ENCODE measurements at regions not wholly inside any gene's neighbourhood (a gene's known extent, or its start where the extent isn't known, plus 50 kb on each side); places are given as distances from the start of the nearest gene placed in this dataset.
"Not testable (repeated sequence)": the region's sequence is repeated elsewhere in the genome, so short reads cannot be mapped to it uniquely, and the experiment has no call there.

DNA sequence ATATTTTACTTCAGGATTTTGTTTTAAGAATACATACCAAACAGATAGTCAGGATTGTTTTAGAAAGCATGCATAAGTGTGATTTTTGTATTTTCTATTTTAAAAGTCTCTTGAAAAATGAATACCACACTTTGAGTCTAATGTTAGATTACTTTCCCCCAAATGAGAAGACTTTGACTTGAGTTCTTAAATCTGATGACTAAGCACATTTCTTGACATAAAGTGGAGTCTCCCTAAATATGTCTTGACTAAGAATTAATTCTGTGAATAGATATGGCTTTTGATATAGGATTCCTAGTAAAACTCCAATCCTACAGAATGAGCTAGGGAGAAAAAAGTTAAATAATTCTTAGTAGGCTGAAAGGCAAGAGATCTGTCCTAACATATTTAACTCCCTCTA lies 624.2 kb upstream of the SPRY2 start:
- no peak for DNase-seq

DNA sequence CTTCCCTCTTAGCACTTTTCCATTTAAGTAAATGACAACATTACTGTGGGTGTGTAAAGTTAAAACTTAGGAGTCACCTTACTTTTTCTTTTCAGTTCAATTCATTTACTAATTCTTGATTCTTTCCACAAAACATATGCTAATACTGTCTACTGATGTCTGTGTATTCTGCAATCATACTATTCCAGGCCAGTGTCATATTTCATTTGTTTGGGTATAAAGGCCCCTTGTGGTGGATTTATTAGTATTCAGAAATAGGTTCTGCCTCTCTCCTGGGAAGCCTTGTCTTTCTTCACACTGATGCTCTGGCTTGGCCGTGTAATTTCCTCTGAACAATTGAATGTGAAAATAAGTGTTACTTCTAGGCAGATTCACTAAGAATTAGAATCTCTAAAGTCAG lies 621.9 kb upstream of the SPRY2 start:
- no peak for DNase-seq

DNA sequence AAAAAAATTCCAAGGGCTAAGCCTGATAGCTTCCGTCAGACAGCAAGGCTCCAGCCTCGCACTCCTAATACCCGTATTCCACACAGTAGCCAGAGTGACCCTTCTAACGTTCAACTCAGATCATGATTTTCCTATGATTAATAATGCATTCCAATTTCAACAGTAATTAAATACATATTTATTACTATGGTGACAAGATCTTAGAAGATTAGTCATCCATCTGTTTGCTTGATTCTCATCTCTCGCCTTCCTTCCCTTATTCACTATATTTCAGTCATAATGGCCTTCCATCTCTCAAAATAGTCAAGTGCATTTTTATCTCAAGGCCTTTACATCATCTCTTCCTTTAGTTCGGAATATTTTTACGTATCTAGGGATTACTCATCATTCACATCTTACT lies 621.2 kb upstream of the SPRY2 start:
- DNase-seq = no peak

DNA sequence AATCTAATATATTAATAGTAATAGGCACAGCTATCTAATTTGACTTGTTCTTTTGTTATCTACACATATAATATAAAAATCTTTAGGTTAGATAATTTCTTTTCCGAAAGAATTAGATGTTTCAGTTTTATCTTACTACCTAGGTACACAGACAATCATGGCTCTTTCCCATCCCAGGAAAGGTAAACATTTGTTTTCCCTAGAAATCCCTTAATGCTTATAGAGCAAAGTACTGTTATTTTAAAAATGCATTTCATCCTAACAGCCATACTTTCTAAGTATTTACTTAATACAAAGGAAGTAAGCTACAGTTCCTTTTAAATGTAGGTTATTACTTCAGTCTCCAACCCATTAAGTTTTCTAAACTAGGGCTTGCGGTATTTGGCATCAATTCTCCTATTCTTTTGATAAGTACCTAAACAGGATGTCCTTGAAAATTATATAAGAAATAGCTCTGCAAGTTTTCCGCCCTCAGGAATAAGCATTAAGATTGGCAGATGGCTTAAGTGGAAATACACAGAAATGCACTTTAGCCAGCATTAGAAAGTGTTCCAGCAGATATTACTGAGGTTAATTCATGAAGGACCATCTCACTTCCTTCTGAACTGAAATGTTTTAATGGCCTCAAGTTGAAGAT lies 616.2 kb upstream of the SPRY2 start:
- DNase-seq = no peak

GRCh38 chr13:80955501-80955900 lies 614.6 kb upstream of the SPRY2 start:
- no peak for DNase-seq

DNA sequence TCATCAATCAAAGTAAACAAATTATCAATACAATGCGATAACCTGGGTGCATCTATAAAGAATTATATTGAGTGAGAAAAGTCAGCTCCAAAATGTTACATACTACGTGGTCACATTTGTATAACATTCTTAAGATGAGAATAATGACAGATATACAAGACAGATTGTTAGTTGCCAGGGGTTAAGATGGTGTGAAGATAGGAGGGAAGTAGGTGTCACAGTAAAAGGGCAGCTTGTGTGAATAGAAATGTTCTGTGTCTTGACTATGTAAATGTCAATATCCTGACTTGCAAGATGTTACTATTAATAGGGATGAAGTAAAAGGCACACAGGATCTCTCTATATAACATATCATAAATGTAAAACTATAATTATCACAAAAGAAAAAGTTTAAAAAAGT lies 611.2 kb upstream of the SPRY2 start:
- DNase-seq = no peak

DNA sequence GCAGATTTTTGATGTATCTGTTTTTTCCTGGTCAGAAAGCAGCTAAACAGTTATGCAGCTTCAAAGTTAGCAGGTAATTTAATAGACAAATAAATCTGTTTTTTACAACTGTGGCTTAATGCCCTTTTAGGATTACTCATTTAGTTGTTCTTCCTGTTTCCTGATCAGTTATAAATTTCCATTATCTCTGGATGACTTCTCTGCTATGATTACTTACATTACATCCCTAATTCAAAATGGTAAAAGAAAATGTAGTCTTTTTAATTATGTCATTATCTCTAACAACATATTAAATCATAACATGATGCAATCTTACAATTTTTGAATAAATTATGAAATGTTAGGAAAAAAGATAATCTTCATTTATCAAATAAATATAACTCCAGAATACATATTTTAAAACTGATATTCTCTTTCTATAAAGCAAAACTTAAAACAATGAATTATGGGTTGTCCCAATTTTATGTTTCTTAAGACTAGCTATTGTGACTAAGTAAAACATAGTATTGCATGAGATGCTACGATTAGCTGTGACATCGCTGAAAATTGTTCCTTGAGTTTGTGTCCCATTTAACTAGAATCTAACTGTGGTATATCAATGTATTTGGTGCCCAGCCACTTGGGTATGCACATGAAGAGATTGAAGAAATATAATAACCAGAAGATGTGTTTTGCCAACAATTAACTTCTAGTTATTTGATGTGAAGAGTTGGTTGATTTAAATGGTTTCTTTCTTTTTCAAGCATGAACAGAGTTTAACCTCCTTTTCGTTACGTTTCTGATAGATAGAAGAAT lies 605.3 kb upstream of the SPRY2 start:
- no peak for DNase-seq

GRCh38 chr13:80945328-80945727 lies 604.4 kb upstream of the SPRY2 start:
- DNase-seq = no peak

DNA sequence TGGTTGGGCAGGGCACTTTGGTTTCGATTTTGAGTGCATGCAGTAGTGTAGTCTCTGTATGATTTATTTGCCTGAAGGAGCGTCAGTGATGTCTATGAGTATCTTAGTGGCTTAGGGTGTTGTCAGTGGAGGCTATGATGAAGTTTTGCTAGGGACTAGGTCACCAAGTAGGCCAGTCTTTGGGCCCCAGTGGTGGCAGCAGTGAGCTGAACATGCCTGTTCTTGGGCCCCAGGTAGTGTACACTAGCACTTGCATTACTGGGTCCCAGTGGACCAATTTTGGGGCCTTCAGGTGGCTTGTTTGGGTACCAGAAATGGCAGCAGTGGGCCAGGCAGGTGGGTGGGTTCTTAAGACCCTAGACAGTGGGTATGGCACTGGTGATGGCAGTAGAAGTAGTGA lies 598.7 kb upstream of the SPRY2 start:
- DNase-seq = no peak

GRCh38 chr13:80931766-80932165 lies 590.8 kb upstream of the SPRY2 start:
- DNase-seq = no peak

GRCh38 chr13:80931118-80931517 lies 590.2 kb upstream of the SPRY2 start:
- DNase-seq = no peak

DNA sequence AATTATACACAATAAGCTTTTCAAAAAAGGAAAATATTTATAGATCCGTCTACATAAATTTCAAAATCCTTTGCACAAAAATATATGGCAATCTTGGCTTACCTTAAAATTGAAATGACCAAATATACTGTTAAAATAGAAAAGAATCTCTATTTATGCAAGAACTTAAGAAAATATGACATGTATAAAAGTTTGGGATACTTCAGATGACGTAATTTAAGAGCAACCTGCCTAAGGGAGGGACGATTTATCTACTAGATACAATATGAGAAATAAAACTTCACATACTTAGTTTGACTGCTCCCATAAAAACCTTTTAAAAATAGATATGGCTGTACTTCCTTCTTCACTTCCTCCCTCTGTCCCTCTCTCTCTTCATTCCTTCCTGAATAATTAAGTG lies 587.3 kb upstream of the SPRY2 start:
- no peak for DNase-seq

- not testable (repeated sequence) for DNase-seq
Measured at GRCh38 chr13:80926024-80926423, 585.1 kb upstream of the SPRY2 start.

GRCh38 chr13:80924596-80924995 lies 583.7 kb upstream of the SPRY2 start:
- DNase-seq = no peak

DNA sequence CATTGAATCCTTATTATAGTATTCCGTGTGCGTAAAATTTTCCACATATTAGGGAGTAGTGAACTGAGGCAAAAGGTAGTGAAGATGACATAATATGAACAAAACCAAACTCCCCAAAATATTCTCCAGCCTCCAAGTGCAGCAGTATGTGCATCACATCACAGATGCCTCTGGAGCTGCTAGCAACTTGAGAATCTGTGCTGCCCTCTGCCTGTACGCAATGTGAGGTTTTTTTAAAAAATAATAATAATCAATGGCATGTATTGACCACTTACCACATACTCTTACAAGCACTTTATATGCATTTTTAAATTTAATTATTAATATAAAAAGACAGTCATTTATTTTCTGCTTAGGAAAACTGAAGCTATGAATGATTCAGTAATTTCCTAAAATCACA lies 583.0 kb upstream of the SPRY2 start:
- no peak for DNase-seq

DNA sequence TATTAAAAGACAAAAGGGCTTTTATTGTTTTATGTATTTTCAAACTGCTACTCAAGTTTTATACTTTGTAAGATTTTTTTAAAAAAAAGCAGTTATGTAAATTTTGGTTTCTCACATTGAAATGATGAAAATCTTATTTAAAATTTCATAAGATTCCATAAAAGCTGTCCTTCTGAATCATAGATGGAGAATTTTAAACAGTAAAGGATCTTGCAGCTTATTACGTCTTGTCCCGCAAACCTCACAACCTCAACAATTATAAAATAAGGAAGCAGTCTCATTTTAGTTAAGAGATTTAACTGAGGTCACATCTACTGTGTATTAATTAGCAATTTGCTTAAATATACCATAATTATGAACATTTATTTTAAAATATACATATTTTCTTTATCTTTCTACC lies 581.0 kb upstream of the SPRY2 start:
- no peak for DNase-seq

- DNase-seq = no peak
Measured at GRCh38 chr13:80921541-80921940, 580.6 kb upstream of the SPRY2 start.

- DNase-seq = no peak
Measured at GRCh38 chr13:80906860-80907259, 565.9 kb upstream of the SPRY2 start.

DNA sequence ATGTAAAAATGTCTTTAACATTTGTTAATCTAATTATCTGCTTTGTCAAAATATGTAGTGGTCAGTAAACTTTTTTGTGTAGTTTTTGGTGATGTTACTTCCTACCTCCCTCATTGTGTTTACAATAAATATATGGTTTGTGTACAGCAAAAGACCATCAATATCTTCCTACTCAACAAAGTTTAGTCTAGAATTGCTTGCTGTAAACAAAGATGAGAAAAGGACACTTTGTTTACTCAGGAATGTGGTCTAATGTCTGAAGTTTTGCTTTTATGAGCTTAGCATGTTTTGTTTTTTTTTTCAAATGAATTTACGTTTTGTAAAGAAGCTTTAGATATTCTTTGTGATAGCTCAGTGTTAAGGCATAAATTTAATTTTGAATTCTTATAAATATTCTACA lies 563.5 kb upstream of the SPRY2 start:
- DNase-seq = no peak

DNA sequence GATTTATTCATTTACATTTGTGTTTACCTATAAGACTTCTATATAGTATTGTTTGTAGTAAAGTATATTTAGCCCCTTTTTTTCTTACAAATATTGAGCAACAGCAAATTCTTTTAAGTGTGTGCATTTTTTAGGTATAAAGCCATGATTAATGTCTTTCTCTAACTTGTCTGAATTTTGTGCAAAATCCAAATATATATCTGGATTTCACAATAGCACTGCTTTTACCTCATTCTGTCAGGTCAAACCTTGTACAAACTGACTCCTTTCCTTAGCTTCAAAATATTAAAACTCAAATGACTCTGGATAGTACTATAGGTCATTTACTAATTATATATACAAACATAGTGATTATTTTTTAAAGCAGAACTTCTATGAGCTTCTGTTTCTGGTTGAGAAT lies 563.0 kb upstream of the SPRY2 start:
- no peak for DNase-seq

DNA sequence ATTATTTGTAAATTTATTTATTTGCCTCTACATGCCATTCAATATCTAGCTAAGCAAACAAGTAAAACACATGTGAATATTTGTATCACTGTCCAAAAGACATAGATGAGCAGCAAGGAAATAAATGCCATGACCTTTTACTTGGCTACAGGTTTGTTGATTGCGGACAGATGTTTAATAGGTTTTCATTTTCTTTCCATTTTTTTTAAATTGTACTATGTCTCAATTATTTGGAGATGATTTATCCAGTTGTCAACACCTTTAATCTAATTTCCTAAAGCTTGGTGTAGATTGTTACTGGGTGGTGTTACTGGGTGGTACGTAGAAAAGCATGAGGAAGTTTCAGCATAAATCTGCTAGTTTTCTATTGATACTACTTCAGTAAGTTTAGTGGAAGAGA lies 560.6 kb upstream of the SPRY2 start:
- DNase-seq = no peak

DNA sequence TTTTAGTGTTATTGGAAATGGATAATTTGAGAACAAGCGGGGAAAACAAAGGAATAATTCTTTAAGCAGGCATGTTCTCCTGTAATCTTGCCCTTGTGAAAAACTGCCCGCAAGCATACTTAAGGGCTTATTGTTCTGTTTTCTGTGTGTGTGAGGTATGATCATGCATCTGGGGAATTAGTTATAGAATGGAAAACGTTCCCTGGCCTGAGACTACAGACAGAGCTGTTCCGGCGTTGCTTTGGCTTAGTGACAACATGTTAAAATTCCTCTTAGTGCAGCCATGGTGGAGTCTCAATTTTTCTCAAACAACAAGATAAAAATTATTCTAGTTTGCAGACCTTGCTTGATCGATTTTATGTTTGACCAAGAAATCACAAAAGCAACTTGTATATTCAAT lies 560.2 kb upstream of the SPRY2 start:
- DNase-seq = no peak

DNA sequence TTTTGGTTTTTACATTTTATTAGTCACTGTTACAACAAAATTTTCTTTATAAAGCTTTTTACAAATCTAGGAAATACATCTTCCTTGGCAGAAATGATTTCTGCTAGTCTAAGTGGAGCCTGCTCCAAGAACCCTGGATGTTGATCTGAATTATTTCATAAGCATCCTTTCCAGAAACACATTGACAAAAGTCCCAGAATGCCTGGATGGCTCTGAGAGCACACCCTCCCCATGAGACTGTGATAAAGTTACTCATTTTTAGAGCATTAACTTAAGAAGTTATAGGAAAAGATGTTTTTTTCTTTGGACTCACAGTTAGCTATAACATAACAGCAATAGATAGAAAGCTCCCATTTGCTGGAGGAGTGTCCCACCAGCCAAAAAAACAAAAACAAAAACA lies 559.6 kb upstream of the SPRY2 start:
- no peak for DNase-seq

DNA sequence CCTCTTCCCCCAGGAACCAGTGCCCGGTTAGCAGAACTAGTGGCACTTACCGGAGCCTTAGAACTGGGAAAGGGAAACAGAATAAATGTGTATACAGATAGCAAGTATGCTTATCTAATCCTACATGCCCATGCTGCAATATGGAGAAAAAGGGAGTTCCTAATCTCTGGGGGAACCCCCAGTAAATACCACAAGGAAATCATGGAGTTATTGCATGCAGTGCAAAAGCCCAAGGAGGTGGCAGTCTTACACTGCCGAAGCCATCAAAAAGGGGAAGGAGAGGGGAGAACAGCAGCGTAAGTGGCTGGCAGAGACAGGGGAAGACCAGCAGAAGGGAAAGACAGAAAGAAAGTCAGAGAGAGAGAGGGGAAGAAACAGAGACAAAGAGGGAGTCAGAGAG lies 556.7 kb upstream of the SPRY2 start:
- DNase-seq = peak; percentile 64

DNA sequence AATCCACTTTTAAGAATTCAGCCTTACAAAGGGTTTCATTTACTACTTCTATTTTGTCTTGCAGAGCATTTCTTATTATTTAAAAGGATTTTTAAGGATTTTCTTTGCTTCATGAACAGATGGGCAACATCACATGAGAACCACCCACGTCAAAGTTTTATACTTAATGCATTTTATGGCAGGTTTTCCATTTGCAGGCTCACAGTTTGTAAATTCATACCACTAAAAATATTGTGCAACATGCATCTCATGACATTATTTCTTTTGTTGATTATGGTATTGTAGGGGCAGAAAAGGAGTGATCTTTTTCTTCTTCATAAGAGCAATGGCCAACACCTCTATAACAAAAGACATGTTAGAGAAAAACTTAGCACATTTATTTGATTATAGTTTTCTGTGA lies 554.0 kb upstream of the SPRY2 start:
- no peak for DNase-seq
